Heart right ventricle (tissue), 16 donors: ENCODE measurements at regions not wholly inside any gene's neighbourhood (a gene's known extent, or its start where the extent isn't known, plus 50 kb on each side); places are given as distances from the start of the nearest gene placed in this dataset.

ENCODE experiments used
- ATAC-seq, 8 donors: fragments of 200-7000 bp; cut with Tn5 transposase; one replicate each; pipeline ENCODE4 v1.9.1; 2020; ENCODE audit warnings: mild to moderate bottlenecking in 8 of 8, moderate library complexity in 8 of 8, moderate number of reproducible peaks in 1 of 8
- DNase-seq, 2 donors: peaks; one replicate each; pipeline ENCODE4 v3.0.0-alpha.2; 2020
- H3K27ac ChIP-seq, 10 donors: fragments of 200-600 bp; sonication (generic) in 2 of 10; one replicate each; pipeline versions ENCODE4 v1.5.0 to v1.8.0; 2020 to 2022; ENCODE audit warnings: mild to moderate bottlenecking in 3 of 10
- H3K27me3 ChIP-seq, 7 donors: fragments of 200-600 bp; one replicate each; pipeline ENCODE4 v1.8.0; 2021 to 2022; ENCODE audit warnings: mild to moderate bottlenecking in 2 of 7
- H3K36me3 ChIP-seq, 9 donors: fragments of 200-600 bp; sonication (generic) in 1 of 9; one replicate each; pipeline versions ENCODE4 v1.5.0 to v1.8.0; 2020 to 2022; ENCODE audit warnings: mild to moderate bottlenecking in 2 of 9
- H3K4me1 ChIP-seq, 9 donors: fragments of 200-600 bp; sonication (generic) in 1 of 9; one replicate each; pipeline versions ENCODE4 v1.5.0 to v1.8.0; 2020 to 2022; ENCODE audit warnings: mild to moderate bottlenecking in 4 of 9
- H3K4me3 ChIP-seq, 10 donors: fragments of 200-600 bp; sonication (generic) in 2 of 10; one replicate each; pipeline versions ENCODE4 v1.5.0 to v1.8.0; 2020 to 2022; ENCODE audit warnings: mild to moderate bottlenecking in 7 of 10, moderate library complexity in 2 of 10
- H3K9me3 ChIP-seq, 11 donors: fragments of 200-600 bp in 10 of 11; sonication (generic) in 2 of 11; one replicate each; pipeline versions ENCODE4 v1.5.0 to v1.8.0; 2013 to 2022; ENCODE audit warnings: mild to moderate bottlenecking in 2 of 11, control low read depth in 1 of 11, moderate library complexity in 1 of 11
- CTCF ChIP-seq, 9 donors: fragments of 200-600 bp; sonication (generic) in 2 of 9; IDR thresholded peaks; one replicate each; pipeline versions ENCODE4 v1.5.0 to v1.8.0; 2021 to 2022; ENCODE audit warnings: antibody characterized with exemption in 9 of 9, mild to moderate bottlenecking in 5 of 9, moderate library complexity in 1 of 9
- WGBS, 2 donors: extraction: QIAGEN DNeasy Blood & Tissue Kit; methylation state at CpG; one replicate each; pipeline ENCODE4 v1.1.7; 2013; ENCODE audit warnings: inconsistent platforms in 1 of 2; 5-methylcytosine and 5-hydroxymethylcytosine counted together
- intact Hi-C, 10 donors: fragments of 100-400 bp; cut with DNase I; formaldehyde crosslinking; loops; one replicate each; pipeline versions ENCODE4 v1.11.1 to v1.14.2; 2022
- donor health status: Arrhythmogenic right ventricular cardiomyopathy.
- donor health status: ischemic (EF 13 %, LVEDD 7.1; RV severe dilation, severe dysfunction).
- donor health status: healthy with polysubstance abuse.
- donor health status: DM: no; HTN: yes; CAD: no.
- donor health status: DM: no; HTN: no; CAD: no.
- donor health status: ischemic (EF 25% LVEDD 6.9; RV normal size, moderate dysfunction).
- donor health status: ischemic (EF 25% LVEDD 5.7; RV mildly dilated, moderate dysfunction).
- donor health status: healthy.
- donor health status: DM: yes; HTN: yes; CAD: no.
- donor health status: Ischemic cardiomyopathy.
- donor health status: ischemic (EF 35%, LVEDD 5.7; RV mildly dilated, moderate dysfunction).
- donor health status: nonischemic (EF 11% LVEDD 7.7; RV severe dilation, severe dysfunction).
- donor health status: DM: yes; HTN: yes; CAD: no.
- donor health status: PGD.
- donor health status: ischemic (EF 29% LVEDD 5.4; RV normal size, mild dysfunction).
- donor health status: nonischemic (EF 23%, LVEDD 6.1; RV moderate dilation, normal function).

GRCh38 chr6:71476371-71476770, 187.8 kb downstream of the OGFRL1 start:
- Histone ChIP-seq H3K4me1 (peaks cover 0 to 53% (median 39%) of the 10 kb centered on the region in 9 donors), H3K9me3 (no peaks in the 10 kb centered on the region), H3K27ac (no peak overlapping the region), H3K4me3 (no peak overlapping the region), H3K27me3 (no peaks in the 10 kb centered on the region), H3K36me3 (no peaks in the 10 kb centered on the region)
- ATAC-seq = no peak
- no peak for DNase-seq
- no peak for TF ChIP-seq CTCF (IDR thresholded peaks at IDR 0.05)
- intact Hi-C loops = no loop called here
- WGBS, 2 donors = 69 to 82% methylated on average over 4 of the region's 4 CpGs

GRCh38 chr6:71476872-71477271, 188.3 kb downstream of the OGFRL1 start:
- Histone ChIP-seq H3K4me1 (peaks cover 0 to 57% (median 44%) of the 10 kb centered on the region in 9 donors), H3K36me3 (no peaks in the 10 kb centered on the region), H3K4me3 (no peak overlapping the region), H3K27me3 (no peaks in the 10 kb centered on the region), H3K27ac (no peak overlapping the region), H3K9me3 (no peaks in the 10 kb centered on the region)
- intact Hi-C loops = no loop called here
- ATAC-seq = no peak
- 87 to 91% methylated on average over 2 of the region's 2 CpGs for WGBS, 2 donors
- TF ChIP-seq CTCF (IDR thresholded peaks at IDR 0.05) = no peak
- no peak for DNase-seq

- DNase-seq = no peak
- Histone ChIP-seq H3K4me1 (peaks cover 0 to 62% (median 45%) of the 10 kb centered on the region in 9 donors), H3K4me3 (no peak overlapping the region), H3K27ac (peak overlapping the region in 9 of 10 donors; percentile 10 to 81 (median 70)), H3K9me3 (no peaks in the 10 kb centered on the region), H3K36me3 (no peaks in the 10 kb centered on the region), H3K27me3 (no peaks in the 10 kb centered on the region)
- WGBS, 2 donors = 45 to 61% methylated on average over 2 of the region's 2 CpGs
- intact Hi-C loops = loop anchor here in 1 of 10 donors (2.0 kb wide), 1 partner anchor 58 kb away; no protein-coding TSS in a partner anchor
- peak; percentile 48 to 86 (median 78) for ATAC-seq
- no peak for TF ChIP-seq CTCF (IDR thresholded peaks at IDR 0.05)
Observed at GRCh38 chr6:71478834-71479541, 190.4 kb downstream of the OGFRL1 start.

- Histone ChIP-seq H3K36me3 (no peaks in the 10 kb centered on the region), H3K4me1 (peaks cover 0 to 49% (median 40%) of the 10 kb centered on the region in 9 donors), H3K9me3 (no peaks in the 10 kb centered on the region), H3K4me3 (no peak overlapping the region), H3K27me3 (no peaks in the 10 kb centered on the region), H3K27ac (peak overlapping the region in 9 of 10 donors; percentile 10 to 81 (median 66))
- DNase-seq = no peak
- TF ChIP-seq CTCF (IDR thresholded peaks at IDR 0.05) = no peak
- WGBS, 2 donors = 55 to 66% methylated on average over 1 of the region's 1 CpG
- intact Hi-C loops = loop anchor here in 1 of 10 donors (5.0 kb wide), 1 partner anchor 88 kb away; no protein-coding TSS in a partner anchor
- peak in 4 of 8 donors; percentile 29 to 64 (median 47) for ATAC-seq
Observed at GRCh38 chr6:71480577-71480976, 192.0 kb downstream of the OGFRL1 start.
